ENCODE measurements at regions not wholly inside any gene's neighbourhood (a gene's known extent, or its start where the extent isn't known, plus 50 kb on each side); places are given as distances from the start of the nearest gene placed in this dataset.

- H3K9me3 ChIP-seq = no peaks in the 10 kb centered on the region
- no peak overlapping the region for H3K27ac ChIP-seq
- H3K4me3 ChIP-seq = no peak overlapping the region
- no peaks in the 10 kb centered on the region for H3K36me3 ChIP-seq
- no peaks in the 10 kb centered on the region for H3K27me3 ChIP-seq
- WGBS, 2 donors (ENCODE audit: low coverage in 1 of 2) = 13 to 55% methylated on average over 2 to 4 of the region's 8 CpGs
- no peaks in the 10 kb centered on the region for H3K4me1 ChIP-seq
- TF ChIP-seq POLR2AphosphoS5 (IDR thresholded peaks at IDR 0.05) = no peak
- TF ChIP-seq, protein P1, sequence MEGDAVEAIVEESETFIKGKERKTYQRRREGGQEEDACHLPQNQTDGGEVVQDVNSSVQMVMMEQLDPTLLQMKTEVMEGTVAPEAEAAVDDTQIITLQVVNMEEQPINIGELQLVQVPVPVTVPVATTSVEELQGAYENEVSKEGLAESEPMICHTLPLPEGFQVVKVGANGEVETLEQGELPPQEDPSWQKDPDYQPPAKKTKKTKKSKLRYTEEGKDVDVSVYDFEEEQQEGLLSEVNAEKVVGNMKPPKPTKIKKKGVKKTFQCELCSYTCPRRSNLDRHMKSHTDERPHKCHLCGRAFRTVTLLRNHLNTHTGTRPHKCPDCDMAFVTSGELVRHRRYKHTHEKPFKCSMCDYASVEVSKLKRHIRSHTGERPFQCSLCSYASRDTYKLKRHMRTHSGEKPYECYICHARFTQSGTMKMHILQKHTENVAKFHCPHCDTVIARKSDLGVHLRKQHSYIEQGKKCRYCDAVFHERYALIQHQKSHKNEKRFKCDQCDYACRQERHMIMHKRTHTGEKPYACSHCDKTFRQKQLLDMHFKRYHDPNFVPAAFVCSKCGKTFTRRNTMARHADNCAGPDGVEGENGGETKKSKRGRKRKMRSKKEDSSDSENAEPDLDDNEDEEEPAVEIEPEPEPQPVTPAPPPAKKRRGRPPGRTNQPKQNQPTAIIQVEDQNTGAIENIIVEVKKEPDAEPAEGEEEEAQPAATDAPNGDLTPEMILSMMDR (IDR thresholded peaks at IDR 0.05) = no peak
- no peak for ATAC-seq
Observed at GRCh38 chrX:116667346-116668134, 204.8 kb upstream of the CT83 start.

DNA sequence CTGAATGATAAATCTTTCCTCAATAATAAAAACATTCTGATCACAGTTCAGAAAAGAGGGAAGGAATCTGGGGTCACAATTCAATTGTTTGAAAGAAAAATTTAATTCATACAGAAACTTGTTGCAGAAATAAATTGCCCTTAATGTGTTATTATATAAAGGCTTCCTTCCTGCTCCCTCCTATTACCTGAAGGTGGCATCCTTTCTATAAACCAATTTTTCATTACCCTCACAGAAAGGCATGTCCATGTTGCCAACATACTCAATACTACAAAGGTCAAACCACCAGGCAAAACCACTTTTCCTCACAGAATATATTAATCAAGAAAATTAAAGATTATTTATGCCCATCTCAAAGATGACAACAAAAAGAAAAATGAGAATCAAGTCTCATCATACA lies 194.3 kb upstream of the CT83 start:
- Histone ChIP-seq H3K4me1 (no peaks in the 10 kb centered on the region), H3K4me3 (no peak overlapping the region), H3K9me3 (no peaks in the 10 kb centered on the region), H3K27me3 (no peaks in the 10 kb centered on the region), H3K36me3 (no peaks in the 10 kb centered on the region), H3K27ac (no peak overlapping the region)
- ATAC-seq = no peak
- TF ChIP-seq POLR2AphosphoS5 (IDR thresholded peaks at IDR 0.05) (no peak), EP300 (IDR thresholded peaks at IDR 0.05) (no peak), POLR2A (IDR thresholded peaks at IDR 0.05) (no peak)
- TF ChIP-seq, protein P1 (IDR thresholded peaks at IDR 0.05) = no peak

DNA sequence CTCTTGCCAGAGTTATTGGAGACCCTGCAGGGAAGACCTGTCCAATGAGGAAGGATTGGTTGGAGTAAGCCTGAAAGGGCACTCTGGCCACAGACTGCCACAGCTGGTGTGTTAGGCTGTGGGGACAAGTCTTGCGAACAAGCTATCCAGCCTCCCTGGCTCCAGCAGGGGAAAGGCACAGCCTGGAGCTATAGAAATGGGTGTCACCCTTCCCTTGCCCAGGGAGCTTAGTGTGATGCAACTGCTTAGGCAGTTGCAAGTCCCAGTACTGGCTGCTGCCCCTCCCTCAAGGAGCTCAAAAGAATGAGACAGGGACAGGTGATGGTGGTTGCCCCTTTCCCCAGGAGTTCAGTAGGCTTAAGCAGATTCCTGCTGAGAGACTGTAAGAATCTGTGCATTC lies 165.7 kb upstream of the CT83 start:
- H3K27me3 ChIP-seq = no peaks in the 10 kb centered on the region
- no peaks in the 10 kb centered on the region for H3K36me3 ChIP-seq
- no peak for ATAC-seq
- no CpG with 5 or more reads among the region's 1 CpG for WGBS, 2 donors (ENCODE audit: low coverage in 1 of 2)
- no peak overlapping the region for H3K4me3 ChIP-seq
- TF ChIP-seq EP300 (IDR thresholded peaks at IDR 0.05) (no peak), POLR2AphosphoS5 (IDR thresholded peaks at IDR 0.05) (no peak), POLR2A (IDR thresholded peaks at IDR 0.05) (no peak)
- TF ChIP-seq, protein P1 (IDR thresholded peaks at IDR 0.05) = no peak
- H3K9me3 ChIP-seq = no peaks in the 10 kb centered on the region
- no peaks in the 10 kb centered on the region for H3K4me1 ChIP-seq
- H3K27ac ChIP-seq = no peak overlapping the region

DNA sequence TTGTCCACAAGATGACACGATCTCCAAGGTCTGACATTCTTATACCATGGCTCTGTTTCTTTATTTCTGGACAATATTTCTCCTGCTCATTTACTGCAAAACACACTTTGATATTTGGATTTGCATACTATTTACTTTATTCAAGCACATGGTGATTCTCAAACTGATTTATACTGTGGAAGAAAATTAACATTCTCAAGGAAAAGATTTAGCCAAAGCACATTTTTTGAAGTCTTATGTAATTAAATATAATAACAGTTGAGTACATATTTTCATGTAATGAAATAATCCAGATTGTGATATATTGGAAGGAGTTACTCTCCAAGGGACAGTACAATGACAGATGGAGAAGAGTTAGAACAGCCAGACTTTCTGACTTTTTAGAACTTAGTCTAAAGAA lies 155.8 kb upstream of the CT83 start:
- Histone ChIP-seq H3K9me3 (no peaks in the 10 kb centered on the region), H3K27me3 (no peaks in the 10 kb centered on the region), H3K4me1 (no peaks in the 10 kb centered on the region), H3K36me3 (no peaks in the 10 kb centered on the region), H3K27ac (no peak overlapping the region), H3K4me3 (no peak overlapping the region)
- no peak for ATAC-seq
- TF ChIP-seq, protein P1 (IDR thresholded peaks at IDR 0.05) = no peak
- TF ChIP-seq POLR2AphosphoS5 (IDR thresholded peaks at IDR 0.05) = no peak
- TF ChIP-seq POLR2A (IDR thresholded peaks at IDR 0.05) = no peak
- no peak for TF ChIP-seq EP300 (IDR thresholded peaks at IDR 0.05)
- 13 to 40% methylated on average over 1 of the region's 1 CpG for WGBS, 2 donors (ENCODE audit: low coverage in 1 of 2)

- no peaks in the 10 kb centered on the region for H3K9me3 ChIP-seq
- H3K4me1 ChIP-seq = no peaks in the 10 kb centered on the region
- no peak overlapping the region for H3K4me3 ChIP-seq
- no peak overlapping the region for H3K27ac ChIP-seq
- H3K27me3 ChIP-seq = no peaks in the 10 kb centered on the region
- TF ChIP-seq POLR2A (IDR thresholded peaks at IDR 0.05) = no peak
- no peak for TF ChIP-seq POLR2AphosphoS5 (IDR thresholded peaks at IDR 0.05)
- TF ChIP-seq EP300 (IDR thresholded peaks at IDR 0.05) = no peak
- TF ChIP-seq, protein P1 (IDR thresholded peaks at IDR 0.05) = no peak
- ATAC-seq = no peak
- H3K36me3 ChIP-seq = no peaks in the 10 kb centered on the region
- WGBS, 2 donors (ENCODE audit: low coverage in 1 of 2) = 12 to 29% methylated on average over 1 of the region's 1 CpG
Observed at GRCh38 chrX:116607776-116608175, 145.0 kb upstream of the CT83 start.
